Adrenal gland (tissue), 5 donors: ENCODE measurements at regions not wholly inside any gene's neighbourhood (a gene's known extent, or its start where the extent isn't known, plus 50 kb on each side); places are given as distances from the start of the nearest gene placed in this dataset.

Experiments
- POLR2A ChIP-seq, 2 donors: fragments of 450-650 bp; IDR thresholded peaks; one replicate each; pipeline ENCODE4 v1.6.1; 2017; ENCODE audit warnings: antibody characterized with exemption in 2 of 2, mild to moderate bottlenecking in 2 of 2, moderate library complexity in 1 of 2
- TF ChIP-seq, protein P1 (sequence below), 6 experiments: fragments of 450-650 bp in 4 of 6; fragments of 200-600 bp in 2 of 6; sonication (generic) in 1 of 6; IDR thresholded peaks; 1 replicate in 5 of 6; 2 replicates in 1 of 6; pipeline versions ENCODE4 v1.5.1 to v1.8.0; 2016 to 2021; ENCODE audit warnings: antibody characterized with exemption in 6 of 6, mild to moderate bottlenecking in 2 of 6, moderate library complexity in 1 of 6
- donor health status: DM: no; HTN: no; CAD: no.

DNA sequence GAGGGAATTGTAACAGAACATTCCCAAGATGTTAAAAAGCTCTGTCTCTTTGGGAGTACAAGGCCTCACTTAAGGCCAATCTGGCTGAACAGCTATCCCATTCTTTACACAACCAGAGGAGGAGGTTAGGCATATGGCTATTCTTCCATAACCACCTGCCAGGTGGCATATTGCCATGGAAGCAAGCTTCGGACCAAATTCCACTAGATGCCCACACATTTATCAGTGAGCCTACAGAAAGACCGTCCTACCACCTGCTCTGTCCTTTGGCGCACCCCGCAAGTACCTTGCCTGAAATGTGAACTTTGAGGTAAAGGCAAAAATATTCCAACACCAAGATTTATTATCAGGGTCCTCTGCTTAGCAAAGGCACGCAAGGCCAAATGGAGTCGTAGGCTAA, 519.9 kb upstream of the TNP1 start:
- no peak for TF ChIP-seq POLR2A (IDR thresholded peaks at IDR 0.05)
- TF ChIP-seq, protein P1, sequence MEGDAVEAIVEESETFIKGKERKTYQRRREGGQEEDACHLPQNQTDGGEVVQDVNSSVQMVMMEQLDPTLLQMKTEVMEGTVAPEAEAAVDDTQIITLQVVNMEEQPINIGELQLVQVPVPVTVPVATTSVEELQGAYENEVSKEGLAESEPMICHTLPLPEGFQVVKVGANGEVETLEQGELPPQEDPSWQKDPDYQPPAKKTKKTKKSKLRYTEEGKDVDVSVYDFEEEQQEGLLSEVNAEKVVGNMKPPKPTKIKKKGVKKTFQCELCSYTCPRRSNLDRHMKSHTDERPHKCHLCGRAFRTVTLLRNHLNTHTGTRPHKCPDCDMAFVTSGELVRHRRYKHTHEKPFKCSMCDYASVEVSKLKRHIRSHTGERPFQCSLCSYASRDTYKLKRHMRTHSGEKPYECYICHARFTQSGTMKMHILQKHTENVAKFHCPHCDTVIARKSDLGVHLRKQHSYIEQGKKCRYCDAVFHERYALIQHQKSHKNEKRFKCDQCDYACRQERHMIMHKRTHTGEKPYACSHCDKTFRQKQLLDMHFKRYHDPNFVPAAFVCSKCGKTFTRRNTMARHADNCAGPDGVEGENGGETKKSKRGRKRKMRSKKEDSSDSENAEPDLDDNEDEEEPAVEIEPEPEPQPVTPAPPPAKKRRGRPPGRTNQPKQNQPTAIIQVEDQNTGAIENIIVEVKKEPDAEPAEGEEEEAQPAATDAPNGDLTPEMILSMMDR (IDR thresholded peaks at IDR 0.05), result no peak
